ENCODE measurements at regions not wholly inside any gene's neighbourhood (a gene's known extent, or its start where the extent isn't known, plus 50 kb on each side); places are given as distances from the start of the nearest gene placed in this dataset.

DNA sequence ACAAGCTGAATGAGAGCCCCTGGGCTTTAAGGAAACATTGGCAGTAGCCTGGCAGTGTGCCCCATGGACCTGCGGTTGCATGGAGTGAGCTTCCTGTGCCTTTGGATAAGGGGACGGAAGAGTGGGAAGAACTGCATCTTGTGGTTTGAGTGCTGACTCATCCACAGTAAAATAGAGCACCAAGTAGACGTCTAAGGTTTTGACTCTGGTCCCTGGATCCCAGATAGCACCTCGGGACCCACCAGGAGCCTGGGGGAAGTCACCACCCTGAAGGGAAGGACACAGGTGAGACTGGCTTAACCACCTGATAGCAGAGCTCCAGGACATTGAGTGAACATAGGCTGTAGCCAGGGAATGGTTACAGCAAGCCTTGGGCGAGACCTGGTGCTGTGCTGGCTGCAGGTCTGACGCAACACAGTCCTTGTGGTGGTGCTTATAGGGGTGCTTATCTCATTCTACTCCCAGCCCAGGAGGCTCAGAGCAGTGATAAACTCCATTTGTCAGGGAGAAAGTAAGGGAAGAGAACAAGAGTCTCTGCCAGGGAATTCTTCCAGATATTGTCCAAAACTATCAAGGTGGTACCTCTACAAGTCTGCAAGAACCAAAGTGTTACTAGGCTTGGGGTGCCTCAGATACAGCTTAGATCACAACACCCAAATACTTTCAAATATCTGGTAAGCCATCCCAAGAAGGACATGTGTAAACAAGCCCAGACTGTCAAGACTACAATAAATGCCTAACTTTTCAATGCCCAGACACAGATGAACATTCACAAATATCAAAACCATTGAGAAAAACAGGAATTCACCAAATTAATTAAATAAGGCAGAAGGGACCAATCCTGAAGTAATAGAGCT lies 123.6 kb upstream of the TET2 start:
- Histone ChIP-seq H3K9me3 (ENCODE audit: control insufficient read depth, low read depth, low read length) (no peaks in the 10 kb centered on the region), H3K4me1 (ENCODE audit: control insufficient read depth, insufficient read depth, low read length) (no peaks in the 10 kb centered on the region), H3K27me3 (ENCODE audit: control insufficient read depth, insufficient read depth, low read length) (no peaks in the 10 kb centered on the region), H3K4me3 (ENCODE audit: low read length) (no peak overlapping the region), H3K27ac (ENCODE audit: low read length) (no peak overlapping the region), H3K36me3 (ENCODE audit: control insufficient read depth, insufficient read depth, low read length) (no peaks in the 10 kb centered on the region)
- no peak for DNase-seq
- no CpG with 5 or more reads among the region's 6 CpGs for WGBS (ENCODE audit: insufficient coverage, low lambda C conversion rate)

DNA sequence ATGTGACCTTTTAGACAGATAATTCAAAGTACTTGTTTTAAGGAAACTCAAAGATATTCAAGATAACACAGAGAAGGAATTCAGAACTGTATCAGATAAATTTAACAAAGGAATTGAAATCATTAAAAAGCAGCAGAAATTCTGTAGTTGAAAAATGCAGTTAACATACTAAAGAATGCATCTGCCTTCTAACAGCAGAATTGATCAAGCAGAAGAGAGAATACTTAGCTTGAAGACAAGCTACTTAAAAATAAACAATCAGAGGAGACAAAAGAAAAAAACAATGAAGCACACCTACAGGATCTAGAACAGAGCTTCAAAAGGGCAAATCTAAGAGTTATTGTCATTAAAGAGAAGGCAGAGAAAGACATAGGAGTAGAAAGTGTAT lies 123.0 kb upstream of the TET2 start:
- Histone ChIP-seq H3K36me3 (ENCODE audit: control insufficient read depth, insufficient read depth, low read length) (no peaks in the 10 kb centered on the region), H3K27me3 (ENCODE audit: control insufficient read depth, insufficient read depth, low read length) (no peaks in the 10 kb centered on the region), H3K27ac (ENCODE audit: low read length) (no peak overlapping the region), H3K4me1 (ENCODE audit: control insufficient read depth, insufficient read depth, low read length) (no peaks in the 10 kb centered on the region), H3K4me3 (ENCODE audit: low read length) (no peak overlapping the region), H3K9me3 (ENCODE audit: control insufficient read depth, low read depth, low read length) (no peaks in the 10 kb centered on the region)
- no peak for DNase-seq

DNA sequence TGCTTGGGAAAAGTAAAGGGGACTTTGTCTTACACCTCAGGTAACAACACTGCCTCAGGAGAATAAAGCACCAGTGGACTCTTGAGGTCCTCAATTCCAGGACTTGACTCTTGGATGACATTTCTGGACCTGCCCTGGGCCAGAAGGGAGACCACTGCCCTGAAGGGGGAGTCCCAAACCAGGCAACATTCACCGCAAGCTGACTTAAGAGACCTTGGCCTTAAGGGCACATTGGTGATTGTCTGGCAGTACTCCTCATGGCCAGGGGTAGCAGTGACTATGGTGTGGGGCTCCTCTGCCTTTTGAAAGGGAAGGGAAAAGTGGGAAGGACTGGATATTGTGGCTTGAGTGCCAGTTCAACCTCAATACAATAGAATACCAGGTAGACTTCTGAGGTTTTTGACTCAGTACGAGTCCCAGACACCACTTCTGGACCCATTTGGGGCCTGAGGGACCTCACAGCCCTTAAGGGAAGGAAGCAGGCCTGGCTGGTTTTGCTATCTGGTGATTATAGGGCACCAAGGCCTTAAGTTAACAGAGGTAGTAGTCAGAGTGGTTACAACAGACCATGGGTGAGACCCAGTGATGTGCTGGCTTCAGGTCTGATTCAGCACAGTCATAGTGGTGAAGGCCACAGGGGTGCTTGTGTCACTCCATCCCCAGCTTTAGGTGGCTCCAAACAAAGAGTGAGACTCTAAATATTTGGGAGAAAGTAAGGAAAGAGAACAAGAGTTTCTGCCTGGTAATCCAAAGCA lies 121.2 kb upstream of the TET2 start:
- H3K9me3 ChIP-seq (ENCODE audit: control insufficient read depth, low read depth, low read length): no peaks in the 10 kb centered on the region
- no CpG with 5 or more reads among the region's 2 CpGs for WGBS (ENCODE audit: insufficient coverage, low lambda C conversion rate)
- H3K27ac ChIP-seq (ENCODE audit: low read length): no peak overlapping the region
- no peaks in the 10 kb centered on the region for H3K4me1 ChIP-seq (ENCODE audit: control insufficient read depth, insufficient read depth, low read length)
- no peaks in the 10 kb centered on the region for H3K27me3 ChIP-seq (ENCODE audit: control insufficient read depth, insufficient read depth, low read length)
- no peak overlapping the region for H3K4me3 ChIP-seq (ENCODE audit: low read length)
- H3K36me3 ChIP-seq (ENCODE audit: control insufficient read depth, insufficient read depth, low read length): no peaks in the 10 kb centered on the region
- DNase-seq: no peak

DNA sequence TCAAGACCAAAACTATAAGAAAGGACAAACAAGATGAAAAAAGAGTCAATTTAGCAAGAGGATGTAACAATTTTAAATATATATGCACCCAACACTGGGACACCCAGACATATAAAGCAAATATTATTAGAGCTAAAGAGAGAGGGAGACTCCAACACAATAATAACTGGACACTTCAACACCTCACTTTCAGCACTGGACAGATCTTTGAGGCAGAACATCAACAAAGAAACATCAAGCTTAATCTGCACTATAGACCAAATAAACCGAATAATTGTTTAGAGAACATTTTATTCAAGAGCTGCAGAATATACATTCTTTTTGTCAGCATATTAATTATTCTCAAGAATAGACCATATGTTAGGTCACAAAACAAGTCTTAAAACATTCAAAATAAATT lies 109.7 kb upstream of the TET2 start:
- Histone ChIP-seq H3K4me1 (ENCODE audit: control insufficient read depth, insufficient read depth, low read length) (no peaks in the 10 kb centered on the region), H3K9me3 (ENCODE audit: control insufficient read depth, low read depth, low read length) (no peaks in the 10 kb centered on the region), H3K36me3 (ENCODE audit: control insufficient read depth, insufficient read depth, low read length) (no peaks in the 10 kb centered on the region), H3K27ac (ENCODE audit: low read length) (no peak overlapping the region), H3K27me3 (ENCODE audit: control insufficient read depth, insufficient read depth, low read length) (no peaks in the 10 kb centered on the region), H3K4me3 (ENCODE audit: low read length) (no peak overlapping the region)
- WGBS (ENCODE audit: insufficient coverage, low lambda C conversion rate): no CpG with 5 or more reads among the region's 1 CpG
- DNase-seq: no peak

DNA sequence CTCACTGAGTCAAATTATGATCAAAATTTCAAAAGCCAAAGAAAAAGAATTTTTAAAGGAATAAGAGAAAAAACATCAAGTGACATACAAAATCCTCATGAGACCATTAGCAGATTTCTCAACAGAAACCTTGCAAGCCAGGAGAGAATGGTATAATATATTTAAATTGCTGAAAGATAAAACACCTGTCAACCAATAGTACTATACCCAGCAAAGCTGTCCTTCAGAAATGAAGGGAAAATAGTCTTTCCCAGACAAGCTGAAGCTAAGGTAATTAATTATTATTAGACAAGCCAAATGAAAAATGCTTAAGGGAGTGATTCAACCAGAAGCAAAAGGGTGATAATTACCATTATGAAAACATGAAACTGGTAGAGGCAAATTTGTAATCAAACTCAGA lies 104.2 kb upstream of the TET2 start:
- no peaks in the 10 kb centered on the region for H3K4me1 ChIP-seq (ENCODE audit: control insufficient read depth, insufficient read depth, low read length)
- H3K4me3 ChIP-seq (ENCODE audit: low read length): no peak overlapping the region
- DNase-seq: no peak
- no peak overlapping the region for H3K27ac ChIP-seq (ENCODE audit: low read length)
- H3K36me3 ChIP-seq (ENCODE audit: control insufficient read depth, insufficient read depth, low read length): no peaks in the 10 kb centered on the region
- H3K27me3 ChIP-seq (ENCODE audit: control insufficient read depth, insufficient read depth, low read length): no peaks in the 10 kb centered on the region
- H3K9me3 ChIP-seq (ENCODE audit: control insufficient read depth, low read depth, low read length): no peaks in the 10 kb centered on the region

DNA sequence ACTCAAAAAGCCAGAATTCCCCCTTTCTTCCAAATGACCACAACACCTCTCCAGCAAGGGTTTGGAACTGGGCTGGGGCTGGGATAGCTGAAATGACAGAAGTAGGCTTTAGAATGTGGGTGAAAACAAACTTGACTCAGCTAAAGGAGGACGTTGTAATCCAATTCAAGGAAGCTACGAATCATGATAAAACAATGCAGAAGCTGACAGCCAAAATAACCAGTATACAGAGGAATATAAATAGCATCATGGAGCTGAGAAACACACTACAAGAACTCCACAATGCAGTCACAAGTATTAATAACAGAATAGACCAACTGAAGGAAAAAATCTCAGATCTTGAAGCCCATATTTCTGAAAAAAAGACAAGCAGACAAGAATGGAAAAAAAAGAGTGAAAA lies 95.8 kb upstream of the TET2 start:
- H3K36me3 ChIP-seq (ENCODE audit: control insufficient read depth, insufficient read depth, low read length): no peaks in the 10 kb centered on the region
- no peaks in the 10 kb centered on the region for H3K9me3 ChIP-seq (ENCODE audit: control insufficient read depth, low read depth, low read length)
- no peaks in the 10 kb centered on the region for H3K4me1 ChIP-seq (ENCODE audit: control insufficient read depth, insufficient read depth, low read length)
- H3K4me3 ChIP-seq (ENCODE audit: low read length): no peak overlapping the region
- WGBS (ENCODE audit: insufficient coverage, low lambda C conversion rate): 90% methylated on average over 2 of the region's 2 CpGs
- H3K27ac ChIP-seq (ENCODE audit: low read length): no peak overlapping the region
- no peaks in the 10 kb centered on the region for H3K27me3 ChIP-seq (ENCODE audit: control insufficient read depth, insufficient read depth, low read length)
- DNase-seq: no peak

DNA sequence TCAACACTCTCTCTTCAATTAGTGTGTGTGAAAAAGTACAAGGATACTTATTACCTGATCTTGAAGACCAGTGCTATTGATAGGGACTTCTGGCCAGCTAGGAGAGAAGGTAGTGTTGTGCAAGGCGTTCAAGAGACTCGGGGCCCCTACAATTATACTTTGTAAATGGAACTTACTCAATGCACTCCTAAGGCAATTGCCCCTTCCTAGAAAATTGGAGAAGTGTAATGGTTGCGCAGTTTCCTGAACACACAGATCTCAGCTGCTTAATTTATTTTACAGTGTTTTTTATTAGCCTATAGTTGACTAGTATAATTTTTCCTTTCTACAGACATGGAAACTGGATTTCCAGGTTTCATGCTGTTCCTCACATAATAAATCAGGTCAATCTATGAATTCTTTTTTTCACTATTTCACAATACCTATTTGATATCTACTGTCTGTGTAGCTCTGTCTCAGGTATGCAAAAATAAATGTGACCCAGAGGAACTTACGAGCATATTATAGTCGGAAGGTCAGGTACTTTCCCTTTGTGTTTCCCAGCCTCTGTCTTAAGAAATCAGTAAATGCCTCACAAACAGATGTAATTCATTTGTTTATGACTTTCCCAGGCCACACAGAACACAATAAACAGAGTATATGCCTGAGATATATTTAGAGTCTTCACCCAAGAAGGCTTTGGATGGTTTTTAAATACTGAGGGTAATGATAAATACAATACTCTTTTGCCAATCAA lies 89.1 kb upstream of the TET2 start:
- Histone ChIP-seq H3K4me3 (ENCODE audit: low read length) (no peak overlapping the region), H3K4me1 (ENCODE audit: control insufficient read depth, insufficient read depth, low read length) (no peaks in the 10 kb centered on the region), H3K9me3 (ENCODE audit: control insufficient read depth, low read depth, low read length) (no peaks in the 10 kb centered on the region), H3K27me3 (ENCODE audit: control insufficient read depth, insufficient read depth, low read length) (no peaks in the 10 kb centered on the region), H3K36me3 (ENCODE audit: control insufficient read depth, insufficient read depth, low read length) (no peaks in the 10 kb centered on the region), H3K27ac (ENCODE audit: low read length) (no peak overlapping the region)
- DNase-seq: no peak
- WGBS (ENCODE audit: insufficient coverage, low lambda C conversion rate): no CpG with 5 or more reads among the region's 5 CpGs

DNA sequence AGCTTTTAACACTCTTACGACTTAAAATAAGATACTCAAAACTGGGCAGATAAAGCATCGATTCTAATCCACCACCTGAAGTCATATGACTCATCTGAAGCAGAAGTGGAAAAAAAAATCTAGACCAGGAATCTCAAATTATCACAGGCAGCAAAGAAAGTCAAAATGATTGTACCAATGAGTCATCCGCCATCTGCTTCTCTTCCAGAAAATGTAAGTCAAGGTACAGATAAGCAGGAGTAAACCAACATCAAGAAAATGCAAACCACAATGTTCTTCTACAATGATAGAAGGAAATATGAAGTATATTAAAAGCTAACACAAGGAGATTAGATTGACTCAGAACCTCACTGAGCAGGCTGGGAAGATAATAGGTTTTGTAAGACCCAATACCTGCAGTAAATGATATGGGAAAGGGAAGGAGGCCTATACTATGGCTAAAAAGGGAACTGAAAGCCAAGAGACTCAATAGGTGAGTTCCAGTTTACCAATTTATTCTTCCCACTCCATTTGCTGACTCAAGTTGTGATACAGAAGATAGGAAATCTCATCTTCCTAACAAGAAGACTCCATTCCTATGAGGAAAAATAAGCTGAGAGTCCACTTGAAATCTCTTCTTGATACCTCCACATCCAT lies 88.4 kb upstream of the TET2 start:
- Histone ChIP-seq H3K4me1 (ENCODE audit: control insufficient read depth, insufficient read depth, low read length) (no peaks in the 10 kb centered on the region), H3K27ac (ENCODE audit: low read length) (no peak overlapping the region), H3K27me3 (ENCODE audit: control insufficient read depth, insufficient read depth, low read length) (no peaks in the 10 kb centered on the region), H3K36me3 (ENCODE audit: control insufficient read depth, insufficient read depth, low read length) (no peaks in the 10 kb centered on the region), H3K4me3 (ENCODE audit: low read length) (no peak overlapping the region), H3K9me3 (ENCODE audit: control insufficient read depth, low read depth, low read length) (no peaks in the 10 kb centered on the region)
- no peak for DNase-seq
- no CpG with 5 or more reads among the region's 3 CpGs for WGBS (ENCODE audit: insufficient coverage, low lambda C conversion rate)

DNA sequence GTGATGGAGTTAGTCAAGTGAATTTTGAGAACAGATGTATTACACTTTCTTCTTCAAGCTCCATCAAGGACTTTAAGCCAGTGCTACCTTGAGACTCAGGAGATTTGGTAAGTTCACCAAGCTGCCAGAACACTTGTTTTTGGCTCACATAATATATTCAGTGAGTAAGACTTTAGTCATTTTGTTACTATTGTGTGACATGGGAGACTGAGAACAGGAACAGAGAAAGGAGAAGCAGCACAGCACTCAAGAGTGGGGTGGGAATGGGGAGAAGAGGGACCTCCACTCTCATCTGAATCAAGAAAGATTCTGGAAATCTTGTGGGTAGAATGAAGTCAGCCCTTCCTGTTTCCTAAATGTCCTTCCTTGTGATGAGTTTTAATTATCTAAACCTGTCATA lies 87.3 kb upstream of the TET2 start:
- H3K4me1 ChIP-seq (ENCODE audit: control insufficient read depth, insufficient read depth, low read length): no peaks in the 10 kb centered on the region
- no peaks in the 10 kb centered on the region for H3K9me3 ChIP-seq (ENCODE audit: control insufficient read depth, low read depth, low read length)
- no peaks in the 10 kb centered on the region for H3K27me3 ChIP-seq (ENCODE audit: control insufficient read depth, insufficient read depth, low read length)
- no peak overlapping the region for H3K27ac ChIP-seq (ENCODE audit: low read length)
- H3K36me3 ChIP-seq (ENCODE audit: control insufficient read depth, insufficient read depth, low read length): no peaks in the 10 kb centered on the region
- H3K4me3 ChIP-seq (ENCODE audit: low read length): no peak overlapping the region
- DNase-seq: no peak

DNA sequence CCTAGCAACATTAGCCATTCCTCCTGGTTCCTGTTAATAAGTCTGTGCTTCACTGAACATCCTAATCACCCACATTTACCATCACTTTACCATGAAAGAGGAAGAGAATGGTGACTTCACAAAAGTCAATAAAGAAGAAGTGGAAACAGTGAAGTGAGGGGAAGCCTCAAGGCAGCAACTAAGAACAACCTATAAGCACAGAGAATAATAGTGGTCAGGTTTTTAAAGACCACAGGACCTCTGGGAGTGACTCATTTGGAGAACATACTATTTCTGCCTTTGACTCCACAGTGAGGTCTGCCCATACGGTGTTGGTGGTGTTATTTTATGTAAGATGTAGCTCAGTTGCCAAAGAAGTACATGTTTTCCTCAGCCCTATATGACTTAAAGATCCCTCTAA lies 86.0 kb upstream of the TET2 start:
- Histone ChIP-seq H3K27me3 (ENCODE audit: control insufficient read depth, insufficient read depth, low read length) (no peaks in the 10 kb centered on the region), H3K4me3 (ENCODE audit: low read length) (no peak overlapping the region), H3K9me3 (ENCODE audit: control insufficient read depth, low read depth, low read length) (no peaks in the 10 kb centered on the region), H3K4me1 (ENCODE audit: control insufficient read depth, insufficient read depth, low read length) (no peaks in the 10 kb centered on the region), H3K36me3 (ENCODE audit: control insufficient read depth, insufficient read depth, low read length) (no peaks in the 10 kb centered on the region), H3K27ac (ENCODE audit: low read length) (no peak overlapping the region)
- no peak for DNase-seq
- WGBS (ENCODE audit: insufficient coverage, low lambda C conversion rate): no CpG with 5 or more reads among the region's 1 CpG

All from large intestine (tissue), 3 donors.